ENCODE measurements at regions not wholly inside any gene's neighbourhood (a gene's known extent, or its start where the extent isn't known, plus 50 kb on each side); places are given as distances from the start of the nearest gene placed in this dataset.

GRCh38 chr15:52844823-52845222 is 54.7 kb upstream of the ONECUT1 start:
- TF ChIP-seq EZH2 (IDR thresholded peaks at IDR 0.05; ENCODE audit: insufficient read depth, poor library complexity, severe bottlenecking) (no peak), EZH2phosphoT487 (IDR thresholded peaks at IDR 0.05; ENCODE audit: insufficient read depth, low read depth) (no peak)
